SK-N-SH treated with all-trans-retinoic acid at 6 μM for 48 hours (cell line): ENCODE measurements at regions not wholly inside any gene's neighbourhood (a gene's known extent, or its start where the extent isn't known, plus 50 kb on each side); places are given as distances from the start of the nearest gene placed in this dataset.

ENCODE experiments used
- ATAC-seq: fragments of 200-7000 bp; cut with Tn5 transposase; 3 replicates; pipeline ENCODE4 v1.9.1; 2020; ENCODE audit warnings: mild to moderate bottlenecking, moderate library complexity
- ARNTL ChIP-seq: fragments of 450-650 bp; formaldehyde crosslinking; IDR thresholded peaks from 2 replicates; pipeline ENCODE4 v1.5.0; 2020; ENCODE audit warnings: low read depth, mild to moderate bottlenecking, moderate library complexity, borderline replicate concordance
- BACH2 ChIP-seq: fragments of 250-450 bp; sonication (Bioruptor Pico); IDR thresholded peaks from 2 replicates; pipeline ENCODE4 v1.9.0; 2021; ENCODE audit warnings: mild to moderate bottlenecking, borderline replicate concordance
- CSDC2 ChIP-seq: fragments of 250-450 bp; sonication (Bioruptor Pico); IDR thresholded peaks from 2 replicates; pipeline ENCODE4 v1.5.0; 2020; ENCODE audit warnings: mild to moderate bottlenecking, moderate library complexity
- ESRRG ChIP-seq: fragments of 250-450 bp; sonication (Bioruptor Pico); IDR thresholded peaks from 2 replicates; pipeline ENCODE4 v1.6.1; 2021; ENCODE audit warnings: mild to moderate bottlenecking
- GLIS3 ChIP-seq: fragments of 250-450 bp; sonication (Bioruptor Pico); IDR thresholded peaks from 2 replicates; pipeline ENCODE4 v1.5.0; 2020; ENCODE audit warnings: mild to moderate bottlenecking, moderate library complexity
- ISL1 ChIP-seq: fragments of 250-450 bp; sonication (Bioruptor Pico); IDR thresholded peaks from 2 replicates; pipeline ENCODE4 v2.1.2; 2022; ENCODE audit warnings: mild to moderate bottlenecking, moderate library complexity
- OSR1 ChIP-seq: fragments of 250-450 bp; sonication (Bioruptor Pico); IDR thresholded peaks from 2 replicates; pipeline ENCODE4 v1.8.0; 2022; ENCODE audit warnings: moderate library complexity, mild to moderate bottlenecking, inconsistent platforms
- PPARA ChIP-seq: fragments of 250-450 bp; sonication (Bioruptor Pico); IDR thresholded peaks from 2 replicates; pipeline ENCODE4 v1.5.0; 2020; ENCODE audit warnings: mild to moderate bottlenecking, borderline replicate concordance
- RARB ChIP-seq: fragments of 250-450 bp; sonication (Bioruptor Pico); IDR thresholded peaks from 2 replicates; pipeline ENCODE4 v1.8.0; 2021; ENCODE audit warnings: mild to moderate bottlenecking, moderate library complexity
- SNAI2 ChIP-seq: fragments of 250-450 bp; sonication (Bioruptor Pico); IDR thresholded peaks from 2 replicates; pipeline ENCODE4 v1.5.0; 2020; ENCODE audit warnings: mild to moderate bottlenecking, moderate library complexity
- TCF4 ChIP-seq: fragments of 250-450 bp; sonication (Bioruptor Pico); IDR thresholded peaks from 2 replicates; pipeline ENCODE4 v1.8.0; 2021; ENCODE audit warnings: mild to moderate bottlenecking, moderate library complexity, borderline replicate concordance
- TOX ChIP-seq: fragments of 250-450 bp; sonication (Bioruptor Pico); IDR thresholded peaks from 2 replicates; pipeline ENCODE4 v1.8.0; 2021; ENCODE audit warnings: mild to moderate bottlenecking, moderate library complexity, borderline replicate concordance
- ZC3H10 ChIP-seq: fragments of 250-450 bp; sonication (Bioruptor Pico); IDR thresholded peaks from 2 replicates; pipeline ENCODE4 v1.5.1; 2021; ENCODE audit warnings: mild to moderate bottlenecking, moderate library complexity
- ZFP3 ChIP-seq: fragments of 250-450 bp; sonication (Bioruptor Pico); IDR thresholded peaks from 2 replicates; pipeline ENCODE4 v1.5.0; 2020; ENCODE audit warnings: mild to moderate bottlenecking, moderate library complexity
- ZFP30 ChIP-seq: fragments of 450-650 bp; formaldehyde crosslinking; IDR thresholded peaks from 2 replicates; pipeline ENCODE4 v1.5.0; 2022; ENCODE audit warnings: mild to moderate bottlenecking, moderate library complexity
- ZNF565 ChIP-seq: fragments of 450-650 bp; formaldehyde crosslinking; conservative IDR thresholded peaks from 2 replicates; pipeline ENCODE4 v1.5.0; 2020; ENCODE audit warnings: low read depth, mild to moderate bottlenecking, moderate library complexity
- ZNF70 ChIP-seq: fragments of 450-650 bp; formaldehyde crosslinking; IDR thresholded peaks from 2 replicates; pipeline ENCODE4 v1.5.0; 2020; ENCODE audit warnings: mild to moderate bottlenecking, moderate library complexity
- ZNF8 ChIP-seq: fragments of 450-650 bp; formaldehyde crosslinking; IDR thresholded peaks from 2 replicates; pipeline ENCODE4 v1.5.0; 2020; ENCODE audit warnings: mild to moderate bottlenecking, moderate library complexity
- TF ChIP-seq, protein P1 (sequence below): fragments of 250-450 bp; sonication (Bioruptor Pico); IDR thresholded peaks from 2 replicates; pipeline ENCODE4 v1.5.0; 2020; ENCODE audit warnings: mild to moderate bottlenecking, moderate library complexity
- TF ChIP-seq, protein P2 (sequence below): fragments of 250-450 bp; sonication (Bioruptor Pico); IDR thresholded peaks from 2 replicates; pipeline ENCODE4 v1.5.1; 2021; ENCODE audit warnings: mild to moderate bottlenecking, moderate library complexity
- TF ChIP-seq, protein P3 (sequence below): fragments of 250-450 bp; sonication (Bioruptor Pico); IDR thresholded peaks from 2 replicates; pipeline ENCODE4 v1.8.0; 2020; ENCODE audit warnings: mild to moderate bottlenecking, moderate library complexity, borderline replicate concordance
- TF ChIP-seq, protein P4 (sequence below): fragments of 250-450 bp; sonication (Bioruptor Pico); IDR thresholded peaks from 2 replicates; pipeline ENCODE4 v1.5.1; 2020; ENCODE audit warnings: low read depth, mild to moderate bottlenecking, moderate library complexity

DNA sequence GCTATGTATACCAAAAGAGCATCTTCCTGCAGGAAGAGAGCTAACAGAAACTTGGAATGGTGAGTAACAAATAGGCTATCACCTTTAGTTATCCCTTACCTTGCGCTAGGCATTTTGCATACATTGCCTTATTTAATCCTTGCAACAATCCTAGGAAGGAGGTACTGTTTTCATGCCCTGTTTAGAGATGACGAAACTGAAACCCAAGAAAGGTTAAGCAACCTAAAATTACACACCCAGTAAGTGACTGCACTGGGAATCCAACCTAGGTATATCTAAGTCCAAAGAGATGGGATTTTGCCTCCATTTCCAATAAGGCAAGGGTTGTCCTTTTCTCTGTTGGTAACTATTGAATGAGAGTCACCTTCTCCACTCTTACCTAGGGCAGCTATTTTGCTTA, 144.5 kb downstream of the TM2D1 start:
- no peak for ATAC-seq
- no peak for TF ChIP-seq ZFP30
- TF ChIP-seq, protein P1, sequence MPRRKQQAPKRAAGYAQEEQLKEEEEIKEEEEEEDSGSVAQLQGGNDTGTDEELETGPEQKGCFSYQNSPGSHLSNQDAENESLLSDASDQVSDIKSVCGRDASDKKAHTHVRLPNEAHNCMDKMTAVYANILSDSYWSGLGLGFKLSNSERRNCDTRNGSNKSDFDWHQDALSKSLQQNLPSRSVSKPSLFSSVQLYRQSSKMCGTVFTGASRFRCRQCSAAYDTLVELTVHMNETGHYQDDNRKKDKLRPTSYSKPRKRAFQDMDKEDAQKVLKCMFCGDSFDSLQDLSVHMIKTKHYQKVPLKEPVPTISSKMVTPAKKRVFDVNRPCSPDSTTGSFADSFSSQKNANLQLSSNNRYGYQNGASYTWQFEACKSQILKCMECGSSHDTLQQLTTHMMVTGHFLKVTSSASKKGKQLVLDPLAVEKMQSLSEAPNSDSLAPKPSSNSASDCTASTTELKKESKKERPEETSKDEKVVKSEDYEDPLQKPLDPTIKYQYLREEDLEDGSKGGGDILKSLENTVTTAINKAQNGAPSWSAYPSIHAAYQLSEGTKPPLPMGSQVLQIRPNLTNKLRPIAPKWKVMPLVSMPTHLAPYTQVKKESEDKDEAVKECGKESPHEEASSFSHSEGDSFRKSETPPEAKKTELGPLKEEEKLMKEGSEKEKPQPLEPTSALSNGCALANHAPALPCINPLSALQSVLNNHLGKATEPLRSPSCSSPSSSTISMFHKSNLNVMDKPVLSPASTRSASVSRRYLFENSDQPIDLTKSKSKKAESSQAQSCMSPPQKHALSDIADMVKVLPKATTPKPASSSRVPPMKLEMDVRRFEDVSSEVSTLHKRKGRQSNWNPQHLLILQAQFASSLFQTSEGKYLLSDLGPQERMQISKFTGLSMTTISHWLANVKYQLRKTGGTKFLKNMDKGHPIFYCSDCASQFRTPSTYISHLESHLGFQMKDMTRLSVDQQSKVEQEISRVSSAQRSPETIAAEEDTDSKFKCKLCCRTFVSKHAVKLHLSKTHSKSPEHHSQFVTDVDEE (CRISPR knock-in tag), result no peak
- TF ChIP-seq ZFP3 (CRISPR knock-in tag), result no peak
- TF ChIP-seq, protein P2, sequence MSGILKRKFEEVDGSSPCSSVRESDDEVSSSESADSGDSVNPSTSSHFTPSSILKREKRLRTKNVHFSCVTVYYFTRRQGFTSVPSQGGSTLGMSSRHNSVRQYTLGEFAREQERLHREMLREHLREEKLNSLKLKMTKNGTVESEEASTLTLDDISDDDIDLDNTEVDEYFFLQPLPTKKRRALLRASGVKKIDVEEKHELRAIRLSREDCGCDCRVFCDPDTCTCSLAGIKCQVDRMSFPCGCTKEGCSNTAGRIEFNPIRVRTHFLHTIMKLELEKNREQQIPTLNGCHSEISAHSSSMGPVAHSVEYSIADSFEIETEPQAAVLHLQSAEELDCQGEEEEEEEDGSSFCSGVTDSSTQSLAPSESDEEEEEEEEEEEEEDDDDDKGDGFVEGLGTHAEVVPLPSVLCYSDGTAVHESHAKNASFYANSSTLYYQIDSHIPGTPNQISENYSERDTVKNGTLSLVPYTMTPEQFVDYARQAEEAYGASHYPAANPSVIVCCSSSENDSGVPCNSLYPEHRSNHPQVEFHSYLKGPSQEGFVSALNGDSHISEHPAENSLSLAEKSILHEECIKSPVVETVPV (CRISPR knock-in tag), result no peak
- TF ChIP-seq PPARA (CRISPR knock-in tag), result no peak
- TF ChIP-seq OSR1 (CRISPR knock-in tag), result no peak
- no peak for TF ChIP-seq TCF4
- TF ChIP-seq ISL1 (CRISPR knock-in tag), result no peak
- TF ChIP-seq, protein P3, sequence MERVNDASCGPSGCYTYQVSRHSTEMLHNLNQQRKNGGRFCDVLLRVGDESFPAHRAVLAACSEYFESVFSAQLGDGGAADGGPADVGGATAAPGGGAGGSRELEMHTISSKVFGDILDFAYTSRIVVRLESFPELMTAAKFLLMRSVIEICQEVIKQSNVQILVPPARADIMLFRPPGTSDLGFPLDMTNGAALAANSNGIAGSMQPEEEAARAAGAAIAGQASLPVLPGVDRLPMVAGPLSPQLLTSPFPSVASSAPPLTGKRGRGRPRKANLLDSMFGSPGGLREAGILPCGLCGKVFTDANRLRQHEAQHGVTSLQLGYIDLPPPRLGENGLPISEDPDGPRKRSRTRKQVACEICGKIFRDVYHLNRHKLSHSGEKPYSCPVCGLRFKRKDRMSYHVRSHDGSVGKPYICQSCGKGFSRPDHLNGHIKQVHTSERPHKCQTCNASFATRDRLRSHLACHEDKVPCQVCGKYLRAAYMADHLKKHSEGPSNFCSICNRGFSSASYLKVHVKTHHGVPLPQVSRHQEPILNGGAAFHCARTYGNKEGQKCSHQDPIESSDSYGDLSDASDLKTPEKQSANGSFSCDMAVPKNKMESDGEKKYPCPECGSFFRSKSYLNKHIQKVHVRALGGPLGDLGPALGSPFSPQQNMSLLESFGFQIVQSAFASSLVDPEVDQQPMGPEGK (CRISPR knock-in tag), result no peak
- TF ChIP-seq ZNF8 (CRISPR knock-in tag), result no peak
- TF ChIP-seq TOX (CRISPR knock-in tag), result no peak

DNA sequence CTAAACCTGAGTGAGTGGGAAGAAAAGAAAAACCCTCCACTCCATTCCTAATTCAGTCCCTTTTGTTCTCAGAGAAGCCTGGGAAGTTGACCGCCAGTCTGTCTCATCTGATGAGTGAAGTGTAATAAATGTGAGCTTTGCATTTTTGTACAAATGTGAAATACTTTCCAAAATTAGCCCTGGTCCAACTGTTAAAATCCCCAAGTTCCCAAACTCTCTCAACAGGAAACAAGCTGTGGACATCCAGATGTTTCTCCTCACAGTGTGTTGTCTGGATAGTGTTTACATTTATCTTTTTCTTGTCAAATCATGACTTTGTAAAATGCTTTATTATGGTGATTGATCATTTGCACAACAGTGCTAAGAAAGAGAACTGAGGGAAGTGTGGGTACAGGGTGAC, 145.1 kb downstream of the TM2D1 start:
- ATAC-seq, result no peak
- TF ChIP-seq ZNF8 (CRISPR knock-in tag) (no peak), CSDC2 (CRISPR knock-in tag) (no peak), GLIS3 (no peak), ARNTL (CRISPR knock-in tag) (no peak), OSR1 (CRISPR knock-in tag) (no peak), PPARA (CRISPR knock-in tag) (no peak), ZNF565 (CRISPR knock-in tag) (no peak), RARB (CRISPR knock-in tag) (no peak), ISL1 (CRISPR knock-in tag) (no peak), ZNF70 (CRISPR knock-in tag) (no peak), ZC3H10 (CRISPR knock-in tag) (no peak), ZFP3 (CRISPR knock-in tag) (no peak), SNAI2 (CRISPR knock-in tag) (no peak), ESRRG (CRISPR knock-in tag) (no peak), ZFP30 (no peak), BACH2 (CRISPR knock-in tag) (no peak), TCF4 (no peak)
- TF ChIP-seq, protein P4, sequence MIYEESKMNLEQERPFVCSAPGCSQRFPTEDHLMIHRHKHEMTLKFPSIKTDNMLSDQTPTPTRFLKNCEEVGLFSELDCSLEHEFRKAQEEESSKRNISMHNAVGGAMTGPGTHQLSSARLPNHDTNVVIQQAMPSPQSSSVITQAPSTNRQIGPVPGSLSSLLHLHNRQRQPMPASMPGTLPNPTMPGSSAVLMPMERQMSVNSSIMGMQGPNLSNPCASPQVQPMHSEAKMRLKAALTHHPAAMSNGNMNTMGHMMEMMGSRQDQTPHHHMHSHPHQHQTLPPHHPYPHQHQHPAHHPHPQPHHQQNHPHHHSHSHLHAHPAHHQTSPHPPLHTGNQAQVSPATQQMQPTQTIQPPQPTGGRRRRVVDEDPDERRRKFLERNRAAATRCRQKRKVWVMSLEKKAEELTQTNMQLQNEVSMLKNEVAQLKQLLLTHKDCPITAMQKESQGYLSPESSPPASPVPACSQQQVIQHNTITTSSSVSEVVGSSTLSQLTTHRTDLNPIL, result no peak
- TF ChIP-seq, protein P1 (CRISPR knock-in tag), result no peak
